ENCODE measurements at regions not wholly inside any gene's neighbourhood (a gene's known extent, or its start where the extent isn't known, plus 50 kb on each side); places are given as distances from the start of the nearest gene placed in this dataset.

DNA sequence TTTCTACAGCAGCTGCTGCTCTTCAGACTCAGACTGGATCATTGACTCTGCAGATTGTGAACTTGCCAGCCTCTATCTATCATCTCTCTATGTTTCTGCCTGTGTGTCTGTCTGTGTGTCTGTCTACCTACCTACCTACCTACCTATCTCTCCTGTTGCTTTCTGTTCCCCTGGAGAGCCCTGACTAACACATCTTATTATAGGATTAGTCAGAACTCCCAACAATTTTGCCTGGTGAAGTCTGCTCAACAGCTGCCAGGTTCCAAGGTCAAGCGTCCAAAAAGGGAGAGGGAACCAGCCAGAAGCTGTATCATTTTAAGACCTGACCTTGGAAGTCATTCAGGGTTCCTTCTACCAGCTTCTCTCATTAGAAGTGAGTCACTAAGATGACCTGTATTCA, 579.0 kb upstream of the DPP6 start:
- TF ChIP-seq POLR2A (IDR thresholded peaks at IDR 0.05), result no peak
- TF ChIP-seq, protein P1, sequence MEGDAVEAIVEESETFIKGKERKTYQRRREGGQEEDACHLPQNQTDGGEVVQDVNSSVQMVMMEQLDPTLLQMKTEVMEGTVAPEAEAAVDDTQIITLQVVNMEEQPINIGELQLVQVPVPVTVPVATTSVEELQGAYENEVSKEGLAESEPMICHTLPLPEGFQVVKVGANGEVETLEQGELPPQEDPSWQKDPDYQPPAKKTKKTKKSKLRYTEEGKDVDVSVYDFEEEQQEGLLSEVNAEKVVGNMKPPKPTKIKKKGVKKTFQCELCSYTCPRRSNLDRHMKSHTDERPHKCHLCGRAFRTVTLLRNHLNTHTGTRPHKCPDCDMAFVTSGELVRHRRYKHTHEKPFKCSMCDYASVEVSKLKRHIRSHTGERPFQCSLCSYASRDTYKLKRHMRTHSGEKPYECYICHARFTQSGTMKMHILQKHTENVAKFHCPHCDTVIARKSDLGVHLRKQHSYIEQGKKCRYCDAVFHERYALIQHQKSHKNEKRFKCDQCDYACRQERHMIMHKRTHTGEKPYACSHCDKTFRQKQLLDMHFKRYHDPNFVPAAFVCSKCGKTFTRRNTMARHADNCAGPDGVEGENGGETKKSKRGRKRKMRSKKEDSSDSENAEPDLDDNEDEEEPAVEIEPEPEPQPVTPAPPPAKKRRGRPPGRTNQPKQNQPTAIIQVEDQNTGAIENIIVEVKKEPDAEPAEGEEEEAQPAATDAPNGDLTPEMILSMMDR (IDR thresholded peaks at IDR 0.05), result no peak

All from Peyer's patch (tissue), 4 donors.